ENCODE measurements at regions not wholly inside any gene's neighbourhood (a gene's known extent, or its start where the extent isn't known, plus 50 kb on each side); places are given as distances from the start of the nearest gene placed in this dataset.

- H3K27ac ChIP-seq (ENCODE audit: insufficient read length, low read depth, low read length): no peak overlapping the region
- H3K4me1 Mint-ChIP-seq: no peaks in the 10 kb centered on the region
- H3K27me3 Mint-ChIP-seq (ENCODE audit: low read depth): no peaks in the 10 kb centered on the region
- H4K91ac ChIP-seq (ENCODE audit: insufficient read length, low read depth, low read length): no peak overlapping the region
- H3K4me1 ChIP-seq (ENCODE audit: insufficient read depth, low read length): no peaks in the 10 kb centered on the region
- no peak overlapping the region for H3K14ac ChIP-seq (ENCODE audit: insufficient read depth, low read length)
- no peak overlapping the region for H4K5ac ChIP-seq (ENCODE audit: insufficient read length, low read depth, low read length)
- no peaks in the 10 kb centered on the region for H3K9me3 ChIP-seq (ENCODE audit: control insufficient read depth, low read depth, low read length)
- no peaks in the 10 kb centered on the region for H3K79me1 ChIP-seq (ENCODE audit: insufficient read depth, low read depth, low read length, poor library complexity, severe bottlenecking)
- H2AK5ac ChIP-seq (ENCODE audit: insufficient read length, low read length): no peak overlapping the region
- no peak overlapping the region for H3K56ac ChIP-seq (ENCODE audit: insufficient read length, low read depth, low read length)
- no peak overlapping the region for H3K4me2 ChIP-seq (ENCODE audit: insufficient read depth, insufficient read length, low read length)
- H3K79me2 ChIP-seq (ENCODE audit: insufficient read depth, low read length): no peaks in the 10 kb centered on the region
- H2AFZ ChIP-seq (ENCODE audit: low read length): no peak overlapping the region
- no peaks in the 10 kb centered on the region for H3K23me2 ChIP-seq (ENCODE audit: insufficient read length, low read depth, low read length, poor library complexity, severe bottlenecking)
- H3K27ac Mint-ChIP-seq: no peak overlapping the region
- H2BK20ac ChIP-seq (ENCODE audit: low read depth, low read length, poor library complexity, severe bottlenecking): no peak overlapping the region
- H3K4me3 Mint-ChIP-seq: no peak overlapping the region
- no peak overlapping the region for H3T11ph ChIP-seq (ENCODE audit: low read length)
- H4K20me1 ChIP-seq (ENCODE audit: control insufficient read depth, insufficient read depth, insufficient read length): no peaks in the 10 kb centered on the region
- no peaks in the 10 kb centered on the region for H3K27me3 ChIP-seq (ENCODE audit: insufficient read depth, low read length)
- no peak for DNase-seq
- TF ChIP-seq, protein P1, sequence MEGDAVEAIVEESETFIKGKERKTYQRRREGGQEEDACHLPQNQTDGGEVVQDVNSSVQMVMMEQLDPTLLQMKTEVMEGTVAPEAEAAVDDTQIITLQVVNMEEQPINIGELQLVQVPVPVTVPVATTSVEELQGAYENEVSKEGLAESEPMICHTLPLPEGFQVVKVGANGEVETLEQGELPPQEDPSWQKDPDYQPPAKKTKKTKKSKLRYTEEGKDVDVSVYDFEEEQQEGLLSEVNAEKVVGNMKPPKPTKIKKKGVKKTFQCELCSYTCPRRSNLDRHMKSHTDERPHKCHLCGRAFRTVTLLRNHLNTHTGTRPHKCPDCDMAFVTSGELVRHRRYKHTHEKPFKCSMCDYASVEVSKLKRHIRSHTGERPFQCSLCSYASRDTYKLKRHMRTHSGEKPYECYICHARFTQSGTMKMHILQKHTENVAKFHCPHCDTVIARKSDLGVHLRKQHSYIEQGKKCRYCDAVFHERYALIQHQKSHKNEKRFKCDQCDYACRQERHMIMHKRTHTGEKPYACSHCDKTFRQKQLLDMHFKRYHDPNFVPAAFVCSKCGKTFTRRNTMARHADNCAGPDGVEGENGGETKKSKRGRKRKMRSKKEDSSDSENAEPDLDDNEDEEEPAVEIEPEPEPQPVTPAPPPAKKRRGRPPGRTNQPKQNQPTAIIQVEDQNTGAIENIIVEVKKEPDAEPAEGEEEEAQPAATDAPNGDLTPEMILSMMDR (conservative IDR thresholded peaks at IDR 0.05): no peak
- H3K4ac ChIP-seq (ENCODE audit: low read depth, low read length): no peak overlapping the region
- H4K8ac ChIP-seq (replicated peaks; ENCODE audit: insufficient read length, low read depth, low read length): no peak overlapping the region
- no peak overlapping the region for H3K9ac ChIP-seq (ENCODE audit: extremely low read depth, insufficient read length, low read length)
- H2BK120ac ChIP-seq (ENCODE audit: low read depth, low read length, poor library complexity, severe bottlenecking): no peak overlapping the region
- no peak overlapping the region for H3K18ac ChIP-seq (ENCODE audit: insufficient read length, low read depth, low read length)
- no CpG with 5 or more reads among the region's 1 CpG for WGBS (ENCODE audit: extremely low coverage, insufficient read length, low lambda C conversion rate)
- H3K36me3 Mint-ChIP-seq (ENCODE audit: insufficient read depth in 1 of 3, low read depth in 3 of 3): no peaks in the 10 kb centered on the region; a peak in 2 of 7 replicates
- no peaks in the 10 kb centered on the region; a peak in 2 of 5 replicates for H3K9me3 Mint-ChIP-seq
- H2BK5ac ChIP-seq (ENCODE audit: insufficient read length, low read length): no peak overlapping the region
- no peak overlapping the region for H2BK15ac ChIP-seq (ENCODE audit: low read depth, low read length)
- no peak overlapping the region for H2BK12ac ChIP-seq (ENCODE audit: insufficient read length, low read depth, low read length)
- no peak overlapping the region for H3K23ac ChIP-seq (ENCODE audit: insufficient read length, low read depth, low read length)
Measured at GRCh38 chr1:105386489-105386888, 1636.8 kb downstream of the AMY1C start.

Measured in H9 (cell line).